HG03095 (cell line): ENCODE measurements at regions not wholly inside any gene's neighbourhood (a gene's known extent, or its start where the extent isn't known, plus 50 kb on each side); places are given as distances from the start of the nearest gene placed in this dataset.

Experiments
- ATAC-seq: cut with Tn5 transposase; IDR thresholded peaks from one replicate; pipeline ENCODE4 v1.9.1; 2021; ENCODE audit warnings: moderate library complexity; ENCODE audit not compliant: unreplicated experiment

- ATAC-seq: no peak
Measured at GRCh38 chr2:184481865-184482264, 116.5 kb upstream of the ZNF804A start.

DNA sequence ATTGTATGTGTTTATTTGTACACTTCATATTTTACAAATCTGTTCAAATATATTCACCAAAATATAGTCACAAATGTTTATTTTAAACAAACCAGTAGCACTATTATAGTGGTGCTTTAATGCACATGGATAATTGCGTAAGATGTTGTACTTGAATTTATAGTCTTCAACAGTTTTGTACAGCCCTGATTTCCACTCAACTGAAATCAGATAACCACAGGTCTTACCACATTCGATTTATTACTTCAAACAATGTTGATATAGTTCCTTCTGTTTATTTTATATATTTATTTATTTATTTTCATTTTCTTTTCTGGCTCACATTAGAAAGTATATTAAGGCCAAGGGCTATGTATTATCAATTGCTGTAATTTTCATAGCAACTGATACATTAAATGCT is 99.4 kb upstream of the ZNF804A start:
- no peak for ATAC-seq

- ATAC-seq: no peak
Measured at GRCh38 chr2:184504252-184504651, 94.1 kb upstream of the ZNF804A start.

DNA sequence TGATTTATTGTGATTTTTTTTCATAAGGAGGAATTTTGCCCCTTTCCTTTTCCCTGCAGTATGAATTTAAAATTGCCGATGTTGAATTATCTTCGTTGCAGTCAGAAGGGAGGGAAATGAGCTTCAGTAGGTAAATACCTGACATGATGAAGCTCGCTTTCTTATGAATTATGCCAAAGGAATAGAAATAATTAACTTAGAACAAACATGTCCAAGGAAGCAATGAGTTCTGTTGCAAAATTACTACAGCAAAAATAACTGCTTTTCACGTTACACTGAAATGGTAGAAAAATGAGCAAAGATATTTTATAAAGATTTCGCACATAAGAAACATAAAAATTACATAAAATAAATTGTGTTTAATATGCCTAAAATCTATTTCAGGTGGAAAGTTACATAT is 91.1 kb upstream of the ZNF804A start:
- ATAC-seq: no peak

DNA sequence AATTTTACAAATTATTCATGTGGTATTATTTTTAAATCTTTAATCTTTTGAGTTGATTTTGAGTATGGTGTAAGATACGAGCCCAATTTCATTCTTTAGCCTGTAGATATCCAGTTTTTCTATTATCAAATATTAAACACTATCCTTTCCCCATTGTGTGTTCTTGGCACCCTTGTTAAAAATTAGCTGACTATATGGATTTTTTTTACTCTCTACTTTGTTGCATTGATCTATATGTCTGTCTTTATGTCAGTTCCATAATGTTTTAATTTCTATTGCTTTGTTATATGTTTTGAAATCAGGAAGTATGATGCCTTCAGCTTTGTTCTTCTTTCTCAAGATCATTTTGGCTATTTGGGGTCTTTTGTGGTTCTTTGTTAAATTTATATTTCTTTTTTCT is 80.9 kb upstream of the ZNF804A start:
- ATAC-seq: no peak

DNA sequence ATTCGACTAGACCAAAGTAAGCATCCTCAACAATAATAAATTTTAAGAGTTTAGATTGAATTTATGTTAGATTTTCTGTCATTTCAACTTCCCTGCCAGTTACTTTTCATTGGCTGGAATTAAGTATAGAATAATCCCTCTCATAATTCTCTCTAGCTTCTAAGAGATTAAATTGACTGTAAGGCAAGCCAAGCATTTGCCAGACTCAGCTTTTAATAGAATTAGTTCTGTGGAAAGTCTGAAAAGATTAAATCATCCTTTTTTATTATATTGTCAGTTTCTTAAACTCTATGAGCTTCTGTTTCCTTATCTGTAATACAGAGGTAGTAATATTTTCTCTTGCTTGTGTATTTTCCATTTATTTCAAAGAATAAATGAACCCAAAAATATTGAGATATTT is 77.9 kb upstream of the ZNF804A start:
- ATAC-seq: no peak

DNA sequence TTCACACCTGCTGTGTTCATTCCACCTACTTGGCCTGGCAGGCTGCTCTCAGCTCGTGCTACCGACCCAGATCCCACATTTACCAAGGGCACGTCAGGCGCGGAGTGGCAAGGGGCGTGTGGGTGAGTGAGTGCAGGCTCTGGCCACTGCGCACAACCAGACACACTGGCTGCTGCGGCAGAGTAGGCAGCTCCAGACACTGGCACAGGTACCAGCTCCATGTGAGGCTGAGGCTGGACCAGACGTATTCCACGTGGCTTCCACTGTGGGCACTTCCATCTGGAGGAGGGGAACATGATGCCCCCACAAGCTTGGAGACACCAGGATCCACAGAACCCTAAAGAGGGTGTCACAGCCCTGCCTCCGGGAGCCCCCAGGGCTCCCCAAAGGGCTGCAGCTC is 74.6 kb upstream of the ZNF804A start:
- ATAC-seq: no peak

GRCh38 chr2:184524551-184525382 is 73.6 kb upstream of the ZNF804A start:
- ATAC-seq: no peak

DNA sequence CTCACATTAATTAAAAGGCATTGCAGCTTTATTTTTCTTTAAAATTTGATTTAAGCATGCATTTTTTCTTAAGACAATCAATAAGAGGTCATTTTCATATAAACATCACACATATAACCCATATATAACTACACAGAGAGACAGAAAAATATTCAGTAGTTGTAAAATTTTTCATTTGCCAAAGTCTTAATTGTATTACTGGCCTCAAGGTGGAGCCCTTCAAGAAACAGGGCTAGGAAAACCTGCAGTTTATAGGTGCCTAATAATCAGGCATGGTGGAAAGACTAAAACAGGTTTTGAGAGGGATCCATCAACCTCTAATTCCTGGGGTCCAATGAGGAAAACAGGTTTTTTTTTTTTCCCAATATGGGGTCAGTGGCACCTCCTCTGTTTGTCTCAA is 71.3 kb upstream of the ZNF804A start:
- no peak for ATAC-seq

- no peak for ATAC-seq
Measured at GRCh38 chr2:184528119-184528518, 70.2 kb upstream of the ZNF804A start.

DNA sequence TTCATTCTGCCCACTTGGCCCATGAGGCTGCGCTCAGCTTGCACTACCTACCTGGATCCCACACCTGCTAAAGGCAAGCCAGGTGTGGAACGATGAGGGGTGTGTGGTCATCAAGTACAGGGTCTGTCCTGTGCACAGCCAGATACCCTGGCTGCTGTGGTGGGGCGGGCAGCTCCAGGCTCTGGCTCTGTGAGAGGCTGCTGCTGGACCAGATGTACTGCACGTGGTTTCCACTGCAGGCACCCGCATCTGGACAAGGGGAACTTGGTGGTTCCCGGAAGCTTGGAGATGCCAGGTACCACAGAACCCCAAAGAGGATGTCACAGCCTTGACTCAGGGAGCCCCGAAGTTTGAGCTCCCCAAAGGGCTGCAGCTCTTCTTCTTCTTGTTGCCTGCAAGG is 68.1 kb upstream of the ZNF804A start:
- ATAC-seq: no peak

DNA sequence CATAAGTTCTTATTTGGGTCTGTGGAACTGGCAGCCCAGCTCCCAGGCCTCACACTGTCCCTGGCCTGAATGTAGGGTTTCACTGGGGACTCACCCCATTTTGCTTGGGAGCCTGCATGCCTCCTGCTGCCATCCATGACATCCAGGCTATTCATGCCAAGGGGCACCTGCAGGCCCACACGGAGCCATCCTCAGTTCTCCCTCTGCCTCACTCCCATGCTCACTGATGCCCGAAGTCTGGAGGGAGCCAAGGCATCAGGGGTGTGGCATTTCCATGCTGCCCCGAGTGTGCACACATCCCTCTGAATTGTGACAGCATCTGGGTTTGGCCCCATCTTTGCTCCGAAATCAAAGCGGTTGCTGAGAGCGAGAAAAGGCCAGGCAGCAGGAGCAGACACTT is 67.4 kb upstream of the ZNF804A start:
- ATAC-seq: no peak

- ATAC-seq: no peak
Measured at GRCh38 chr2:184532551-184532950, 65.8 kb upstream of the ZNF804A start.

DNA sequence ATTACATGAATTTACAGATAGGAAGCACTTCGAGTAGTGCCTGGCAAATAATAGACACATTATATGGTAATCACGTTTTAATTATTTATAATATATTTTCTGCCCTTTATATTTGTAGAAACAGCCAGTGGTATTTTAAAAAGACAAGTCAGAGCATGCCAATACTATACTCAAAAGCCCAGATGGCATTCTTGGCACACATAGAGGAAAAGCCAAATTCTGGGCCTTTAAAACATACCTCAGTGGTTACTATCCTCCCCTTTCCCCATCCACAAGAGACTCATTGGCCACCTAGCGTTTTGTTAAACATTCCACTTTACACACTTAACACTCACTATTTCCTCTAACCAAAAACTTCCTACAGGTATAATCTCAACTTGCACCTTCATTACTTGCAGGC is 63.3 kb upstream of the ZNF804A start:
- no peak for ATAC-seq

DNA sequence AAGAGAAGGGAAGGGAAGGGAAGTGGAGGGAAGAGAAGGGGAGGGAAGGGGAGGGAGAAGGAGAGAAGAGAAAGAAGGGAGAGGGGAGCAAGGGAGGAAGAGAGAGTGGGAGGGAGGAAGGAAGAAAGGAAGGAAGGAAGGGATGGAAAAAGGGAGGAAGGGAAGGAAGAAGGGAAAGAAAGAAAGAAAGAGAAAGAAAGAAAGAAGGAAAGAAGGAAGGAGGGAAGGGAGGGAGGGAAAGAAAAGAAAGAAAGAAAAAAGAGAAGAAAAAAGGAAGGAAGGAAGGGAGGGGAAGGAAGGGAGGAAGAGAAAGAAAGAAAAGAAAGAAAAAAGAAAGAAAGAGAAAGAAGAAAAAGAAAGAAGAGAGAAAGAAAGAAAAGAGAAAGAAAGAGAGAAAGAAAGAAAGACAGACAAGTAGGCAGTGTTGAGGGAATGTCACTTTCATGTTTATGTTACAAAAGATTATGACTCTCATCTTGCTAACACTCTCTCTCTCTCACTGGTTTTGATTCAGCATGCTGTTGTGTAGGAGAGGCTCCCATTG is 58.0 kb upstream of the ZNF804A start:
- no peak for ATAC-seq

DNA sequence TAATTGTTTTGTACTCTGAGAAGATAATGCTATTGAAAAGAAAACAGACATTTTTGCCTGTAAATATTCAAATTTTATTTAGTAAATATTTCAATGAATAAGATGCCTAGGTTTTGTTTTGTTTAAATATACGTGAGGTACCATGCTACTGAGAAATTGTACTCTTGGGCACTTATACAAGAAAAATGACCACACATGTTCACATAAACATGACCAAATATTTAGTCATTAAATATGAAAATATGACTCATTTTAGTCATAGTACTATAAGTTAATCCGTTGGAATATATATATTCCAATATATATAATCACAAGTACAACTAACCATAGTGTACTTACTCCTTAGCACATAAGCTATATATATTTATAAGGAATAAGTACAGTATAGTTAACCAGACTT is 56.7 kb upstream of the ZNF804A start:
- no peak for ATAC-seq

- ATAC-seq: no peak
Measured at GRCh38 chr2:184543832-184544231, 54.5 kb upstream of the ZNF804A start.
